Kidney capillary endothelial cell (primary cell): ENCODE measurements at regions not wholly inside any gene's neighbourhood (a gene's known extent, or its start where the extent isn't known, plus 50 kb on each side); places are given as distances from the start of the nearest gene placed in this dataset.
A peak's percentile ranks its signal among the peaks of the same experiment; 100 is the strongest.

Experiments used
- DNase-seq: peaks from one replicate; pipeline ENCODE4 v3.0.0-alpha.2; 2018; ENCODE audit warnings: low spot score

- no peak for DNase-seq
Observed at GRCh38 chr12:24759155-24759554, 189.7 kb downstream of the BCAT1 start.

GRCh38 chr12:24756479-24757024 lies 192.3 kb downstream of the BCAT1 start:
- DNase-seq = no peak

GRCh38 chr12:24754690-24755638 lies 193.9 kb downstream of the BCAT1 start:
- no peak for DNase-seq

GRCh38 chr12:24752763-24753462 lies 196.0 kb downstream of the BCAT1 start:
- no peak for DNase-seq

GRCh38 chr12:24751181-24751580 lies 197.7 kb downstream of the BCAT1 start:
- DNase-seq = no peak

- DNase-seq = no peak
Observed at GRCh38 chr12:24750263-24750662, 198.6 kb downstream of the BCAT1 start.

- no peak for DNase-seq
Observed at GRCh38 chr12:24749171-24749570, 199.7 kb downstream of the BCAT1 start.

- no peak for DNase-seq
Observed at GRCh38 chr12:24748326-24748725, 200.6 kb downstream of the BCAT1 start.

GRCh38 chr12:24746864-24747263 lies 202.0 kb downstream of the BCAT1 start:
- DNase-seq = no peak

GRCh38 chr12:24746006-24746671 lies 202.8 kb downstream of the BCAT1 start:
- DNase-seq = no peak

- DNase-seq = no peak
Observed at GRCh38 chr12:24743941-24744793, 204.7 kb downstream of the BCAT1 start.

- DNase-seq = no peak
Observed at GRCh38 chr12:24742378-24742777, 206.5 kb downstream of the BCAT1 start.

- DNase-seq = no peak
Observed at GRCh38 chr12:24741216-24741615, 207.7 kb downstream of the BCAT1 start.

- no peak for DNase-seq
Observed at GRCh38 chr12:24739106-24739779, 209.7 kb downstream of the BCAT1 start.

GRCh38 chr12:24738441-24738840 lies 210.5 kb downstream of the BCAT1 start:
- DNase-seq = no peak

GRCh38 chr12:24731596-24731995 lies 217.3 kb downstream of the BCAT1 start:
- no peak for DNase-seq

- DNase-seq = no peak
Observed at GRCh38 chr12:24730489-24730896, 218.4 kb downstream of the BCAT1 start.

GRCh38 chr12:24728826-24729225 lies 220.1 kb downstream of the BCAT1 start:
- DNase-seq = no peak

GRCh38 chr12:24728366-24728765 lies 220.5 kb downstream of the BCAT1 start:
- peak; percentile 43 for DNase-seq

GRCh38 chr12:24725616-24726015 lies 223.3 kb downstream of the BCAT1 start:
- DNase-seq = no peak

GRCh38 chr12:24724814-24725213 lies 224.1 kb downstream of the BCAT1 start:
- DNase-seq = no peak
